Heart left ventricle (tissue), 16 donors: ENCODE measurements at regions not wholly inside any gene's neighbourhood (a gene's known extent, or its start where the extent isn't known, plus 50 kb on each side); places are given as distances from the start of the nearest gene placed in this dataset.

Experiments
- ATAC-seq, 4 donors: fragments of 200-7000 bp; cut with Tn5 transposase; one replicate each; pipeline ENCODE4 v1.9.1; 2020 to 2022; ENCODE audit warnings: moderate library complexity in 4 of 4, mild to moderate bottlenecking in 3 of 4, moderate number of reproducible peaks in 1 of 4
- DNase-seq, 5 donors: peaks; one replicate each; pipeline ENCODE4 v3.0.0-alpha.2; 2020
- H3K27ac ChIP-seq, 12 donors: fragments of 200-600 bp; sonication (generic) in 4 of 12; one replicate each; pipeline versions ENCODE4 v1.5.0 to v1.8.0; 2016 to 2022; ENCODE audit warnings: mild to moderate bottlenecking in 2 of 12
- H3K27me3 ChIP-seq, 9 donors: fragments of 200-600 bp; sonication (generic) in 2 of 9; one replicate each; pipeline versions ENCODE4 v1.5.1 to v1.8.0; 2016 to 2022; ENCODE audit warnings: mild to moderate bottlenecking in 3 of 9
- H3K36me3 ChIP-seq, 9 donors: fragments of 200-600 bp; sonication (generic) in 2 of 9; one replicate each; pipeline versions ENCODE4 v1.5.0 to v1.8.0; 2018 to 2022; ENCODE audit warnings: mild to moderate bottlenecking in 2 of 9
- H3K4me1 ChIP-seq, 12 donors: fragments of 200-600 bp; sonication (generic) in 4 of 12; one replicate each; pipeline versions ENCODE4 v1.5.0 to v1.8.0; 2016 to 2022; ENCODE audit warnings: mild to moderate bottlenecking in 3 of 12
- H3K4me3 ChIP-seq, 12 donors: fragments of 200-600 bp; sonication (generic) in 4 of 12; one replicate each; pipeline versions ENCODE4 v1.5.0 to v1.8.0; 2017 to 2022; ENCODE audit warnings: mild to moderate bottlenecking in 9 of 12, moderate library complexity in 4 of 12
- H3K9me3 ChIP-seq, 12 donors: fragments of 200-600 bp; sonication (generic) in 4 of 12; one replicate each; pipeline versions ENCODE4 v1.5.0 to v1.8.0; 2016 to 2022; ENCODE audit warnings: mild to moderate bottlenecking in 1 of 12
- CTCF ChIP-seq, 12 donors: fragments of 200-600 bp; sonication (generic) in 4 of 12; IDR thresholded peaks; one replicate each; pipeline versions ENCODE4 v1.5.0 to v1.8.0; 2018 to 2022; ENCODE audit warnings: antibody characterized with exemption in 12 of 12, mild to moderate bottlenecking in 5 of 12
- POLR2A ChIP-seq, 2 donors: fragments of 450-650 bp; IDR thresholded peaks; one replicate each; pipeline ENCODE4 v1.6.1; 2017; ENCODE audit warnings: antibody characterized with exemption in 2 of 2, mild to moderate bottlenecking in 2 of 2, moderate library complexity in 2 of 2
- WGBS, 4 donors: extraction: QIAGEN DNeasy Blood & Tissue Kit in 2 of 4; methylation state at CpG; one replicate each; pipeline versions ENCODE4 v1.1.5 to v1.1.7; 2013 to 2018; 5-methylcytosine and 5-hydroxymethylcytosine counted together
- intact Hi-C, 10 donors: fragments of 100-400 bp; cut with DNase I; formaldehyde crosslinking; loops; one replicate each; pipeline versions ENCODE4 v1.11.1 to v1.14.2; 2022
- donor health status: ischemic (EF 13 %, LVEDD 7.1; RV severe dilation, severe dysfunction).
- donor health status: healthy with polysubstance abuse.
- donor health status: DM: no; HTN: yes; CAD: no.
- donor health status: DM: no; HTN: no; CAD: no.
- donor health status: ischemic (EF 25% LVEDD 6.9; RV normal size, moderate dysfunction).
- donor health status: ischemic (EF 25% LVEDD 5.7; RV mildly dilated, moderate dysfunction).
- donor health status: healthy.
- donor health status: DM: yes; HTN: yes; CAD: no.
- donor health status: ischemic (EF 35%, LVEDD 5.7; RV mildly dilated, moderate dysfunction).
- donor health status: nonischemic (EF 11% LVEDD 7.7; RV severe dilation, severe dysfunction).
- donor health status: DM: yes; HTN: yes; CAD: no.
- donor health status: PGD.
- donor health status: ischemic (EF 29% LVEDD 5.4; RV normal size, mild dysfunction).
- donor health status: nonischemic (EF 23%, LVEDD 6.1; RV moderate dilation, normal function).

- Histone ChIP-seq H3K27me3 (no peaks in the 10 kb centered on the region), H3K4me1 (no peaks in the 10 kb centered on the region), H3K4me3 (no peak overlapping the region), H3K27ac (no peak overlapping the region), H3K9me3 (peaks cover 0 to 12% (median 0%) of the 10 kb centered on the region in 12 donors), H3K36me3 (no peaks in the 10 kb centered on the region)
- intact Hi-C loops = no loop called here
- DNase-seq (no peak), ATAC-seq (no peak)
- no peak for TF ChIP-seq POLR2A (IDR thresholded peaks at IDR 0.05)
- TF ChIP-seq CTCF (IDR thresholded peaks at IDR 0.05) = no peak
Observed at GRCh38 chrX:10903523-10903922, 207.6 kb upstream of the HCCS start.

- no peaks in the 10 kb centered on the region for H3K36me3 ChIP-seq
- no peak overlapping the region for H3K27ac ChIP-seq
- H3K9me3 ChIP-seq = peaks cover 0 to 12% (median 0%) of the 10 kb centered on the region in 12 donors
- TF ChIP-seq CTCF (IDR thresholded peaks at IDR 0.05) (no peak), POLR2A (IDR thresholded peaks at IDR 0.05) (no peak)
- no peaks in the 10 kb centered on the region for H3K4me1 ChIP-seq
- DNase-seq (no peak), ATAC-seq (no peak)
- intact Hi-C loops = no loop called here
- no peaks in the 10 kb centered on the region for H3K27me3 ChIP-seq
- WGBS, 4 donors = 35 to 73% (median 55%) methylated on average over 2 of the region's 2 CpGs
- no peak overlapping the region for H3K4me3 ChIP-seq
Observed at GRCh38 chrX:10904220-10904619, 206.9 kb upstream of the HCCS start.

- no peaks in the 10 kb centered on the region for H3K4me1 ChIP-seq
- intact Hi-C loops = no loop called here
- H3K4me3 ChIP-seq = no peak overlapping the region
- WGBS, 4 donors = 64 to 92% (median 82%) methylated on average over 1 of the region's 1 CpG
- ATAC-seq = no peak
- DNase-seq = no peak
- no peak for TF ChIP-seq CTCF (IDR thresholded peaks at IDR 0.05)
- no peak for TF ChIP-seq POLR2A (IDR thresholded peaks at IDR 0.05)
- no peaks in the 10 kb centered on the region for H3K36me3 ChIP-seq
- H3K27me3 ChIP-seq = no peaks in the 10 kb centered on the region
- no peak overlapping the region for H3K27ac ChIP-seq
- H3K9me3 ChIP-seq = peaks cover 0 to 12% (median 0%) of the 10 kb centered on the region in 12 donors
Observed at GRCh38 chrX:10906866-10907265, 204.3 kb upstream of the HCCS start.

GRCh38 chrX:10922159-10922558, 189.0 kb upstream of the HCCS start:
- intact Hi-C loops = no loop called here
- Histone ChIP-seq H3K9me3 (no peaks in the 10 kb centered on the region), H3K4me3 (no peak overlapping the region), H3K27me3 (no peaks in the 10 kb centered on the region), H3K36me3 (no peaks in the 10 kb centered on the region), H3K4me1 (no peaks in the 10 kb centered on the region), H3K27ac (no peak overlapping the region)
- no peak for ATAC-seq
- TF ChIP-seq CTCF (IDR thresholded peaks at IDR 0.05) (no peak), POLR2A (IDR thresholded peaks at IDR 0.05) (no peak)
- no peak for DNase-seq
